Left lung (tissue), 4 donors: ENCODE measurements at regions not wholly inside any gene's neighbourhood (a gene's known extent, or its start where the extent isn't known, plus 50 kb on each side); places are given as distances from the start of the nearest gene placed in this dataset.

Experiments used
- ATAC-seq: fragments of 200-7000 bp; cut with Tn5 transposase; one replicate; pipeline ENCODE4 v1.9.1; 2020; ENCODE audit warnings: moderate library complexity
- DNase-seq, 4 donors: peaks; one replicate each; pipeline ENCODE4 v3.0.0-alpha.2; 2013 to 2020
- H3K27ac ChIP-seq, 2 donors: fragments of 200-600 bp; sonication (generic) in 1 of 2; one replicate each; pipeline versions ENCODE4 v1.5.0 to v1.8.0; 2020 to 2021
- H3K27me3 ChIP-seq, 2 donors: fragments of 200-600 bp; sonication (generic) in 1 of 2; one replicate each; pipeline versions ENCODE4 v1.5.0 to v1.8.0; 2020 to 2021
- H3K36me3 ChIP-seq, 2 donors: fragments of 200-600 bp; sonication (generic) in 1 of 2; one replicate each; pipeline versions ENCODE4 v1.5.0 to v1.8.0; 2020 to 2021
- H3K4me1 ChIP-seq, 2 donors: fragments of 200-600 bp; one replicate each; pipeline ENCODE4 v1.8.0; 2021
- H3K4me3 ChIP-seq, 2 donors: fragments of 200-600 bp; sonication (generic) in 1 of 2; one replicate each; pipeline versions ENCODE4 v1.5.0 to v1.8.0; 2020 to 2021; ENCODE audit warnings: mild to moderate bottlenecking in 1 of 2
- H3K9me3 ChIP-seq, 2 donors: fragments of 200-600 bp; sonication (generic) in 1 of 2; one replicate each; pipeline versions ENCODE4 v1.5.0 to v1.8.0; 2020 to 2021
- intact Hi-C, 2 donors: fragments of 100-400 bp; cut with DNase I; formaldehyde crosslinking; loops; one replicate each; pipeline versions ENCODE4 v1.11.2 to v1.14.2; 2022
- TF ChIP-seq, protein P1 (sequence below), 2 donors: fragments of 200-600 bp; sonication (generic) in 1 of 2; IDR thresholded peaks; one replicate each; pipeline versions ENCODE4 v1.5.0 to v1.8.0; 2021; ENCODE audit warnings: antibody characterized with exemption in 2 of 2
- donor health status: DM: no; HTN: yes; CAD: no.
- donor health status: DM: no; HTN: no; CAD: no.

DNA sequence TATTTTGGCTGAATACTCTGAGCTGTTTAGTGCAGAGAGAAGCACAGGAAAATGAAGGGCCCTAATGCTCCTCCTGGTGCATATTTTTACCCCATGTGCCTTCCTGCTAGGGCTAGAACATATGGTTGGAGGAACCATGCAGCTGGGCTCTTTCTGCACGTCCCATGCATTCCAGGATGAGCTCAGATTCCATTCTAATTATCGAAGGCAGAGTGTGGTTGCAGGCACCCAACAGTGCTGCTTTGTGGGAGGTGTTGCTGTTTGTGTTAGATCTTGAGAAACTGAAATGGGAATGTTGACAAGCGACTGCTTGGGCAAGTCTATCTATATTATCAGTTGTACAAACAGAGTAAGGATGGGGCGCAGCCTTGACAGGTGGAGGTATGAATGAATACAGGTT is 419.5 kb downstream of the DHX35 start:
- no peak for DNase-seq
- intact Hi-C loops, result no loop called here

DNA sequence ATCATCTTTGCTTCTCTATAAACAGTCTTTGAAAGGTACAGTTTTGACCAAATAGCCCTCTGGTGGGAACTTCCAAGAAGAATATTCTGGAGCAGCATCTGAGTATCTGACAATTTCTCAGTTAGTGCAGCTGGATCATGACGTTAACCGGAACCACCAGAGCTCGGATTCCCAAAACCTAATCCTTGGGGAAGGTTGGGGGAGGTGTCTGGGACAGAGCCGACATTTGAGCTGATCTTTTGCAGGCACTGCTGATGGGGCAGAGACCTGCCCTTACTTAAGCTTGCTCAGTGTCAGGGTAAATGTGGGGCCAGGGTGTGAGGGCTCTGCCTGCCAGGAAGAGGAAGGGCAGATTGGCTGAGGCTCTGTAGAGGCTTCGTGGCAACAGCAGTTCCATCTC is 416.6 kb downstream of the DHX35 start:
- no peak overlapping the region for H3K27ac ChIP-seq
- no peak overlapping the region for H3K4me3 ChIP-seq
- TF ChIP-seq, protein P1, sequence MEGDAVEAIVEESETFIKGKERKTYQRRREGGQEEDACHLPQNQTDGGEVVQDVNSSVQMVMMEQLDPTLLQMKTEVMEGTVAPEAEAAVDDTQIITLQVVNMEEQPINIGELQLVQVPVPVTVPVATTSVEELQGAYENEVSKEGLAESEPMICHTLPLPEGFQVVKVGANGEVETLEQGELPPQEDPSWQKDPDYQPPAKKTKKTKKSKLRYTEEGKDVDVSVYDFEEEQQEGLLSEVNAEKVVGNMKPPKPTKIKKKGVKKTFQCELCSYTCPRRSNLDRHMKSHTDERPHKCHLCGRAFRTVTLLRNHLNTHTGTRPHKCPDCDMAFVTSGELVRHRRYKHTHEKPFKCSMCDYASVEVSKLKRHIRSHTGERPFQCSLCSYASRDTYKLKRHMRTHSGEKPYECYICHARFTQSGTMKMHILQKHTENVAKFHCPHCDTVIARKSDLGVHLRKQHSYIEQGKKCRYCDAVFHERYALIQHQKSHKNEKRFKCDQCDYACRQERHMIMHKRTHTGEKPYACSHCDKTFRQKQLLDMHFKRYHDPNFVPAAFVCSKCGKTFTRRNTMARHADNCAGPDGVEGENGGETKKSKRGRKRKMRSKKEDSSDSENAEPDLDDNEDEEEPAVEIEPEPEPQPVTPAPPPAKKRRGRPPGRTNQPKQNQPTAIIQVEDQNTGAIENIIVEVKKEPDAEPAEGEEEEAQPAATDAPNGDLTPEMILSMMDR (IDR thresholded peaks at IDR 0.05), result no peak
- H3K27me3 ChIP-seq, result no peaks in the 10 kb centered on the region
- intact Hi-C loops, result no loop called here
- no peak for ATAC-seq
- no peaks in the 10 kb centered on the region for H3K4me1 ChIP-seq
- no peak for DNase-seq
- H3K36me3 ChIP-seq, result no peaks in the 10 kb centered on the region
- H3K9me3 ChIP-seq, result no peaks in the 10 kb centered on the region

More for the DNA sequence above, 419.5 kb downstream of the DHX35 start:
- no peaks in the 10 kb centered on the region for H3K27me3 ChIP-seq
- H3K36me3 ChIP-seq, result no peaks in the 10 kb centered on the region
- H3K4me1 ChIP-seq, result no peaks in the 10 kb centered on the region
- H3K27ac ChIP-seq, result no peak overlapping the region
- H3K4me3 ChIP-seq, result no peak overlapping the region
- no peaks in the 10 kb centered on the region for H3K9me3 ChIP-seq
- TF ChIP-seq, protein P1 (IDR thresholded peaks at IDR 0.05), result no peak
- ATAC-seq, result no peak

DNA sequence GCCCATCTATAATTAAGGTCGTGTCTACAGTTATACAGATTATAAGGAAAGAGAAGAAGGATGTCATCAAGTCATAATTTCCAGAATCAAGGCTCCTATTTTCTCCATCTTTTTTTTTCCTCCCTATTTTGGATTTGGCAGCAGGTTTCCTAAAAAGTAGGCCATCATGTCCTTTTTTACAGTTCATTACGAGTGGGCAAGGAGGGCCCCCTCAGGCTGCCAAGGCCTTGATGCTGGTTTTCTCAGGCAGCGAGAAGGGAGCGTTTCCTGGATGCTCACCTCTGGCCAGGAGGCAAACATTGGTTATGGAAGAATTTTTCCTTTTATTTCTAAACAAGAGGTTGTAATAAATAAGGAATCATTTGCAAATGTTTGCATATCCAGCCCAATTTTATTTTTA is 414.6 kb downstream of the DHX35 start:
- DNase-seq, result no peak
- H3K27me3 ChIP-seq, result no peaks in the 10 kb centered on the region

DNA sequence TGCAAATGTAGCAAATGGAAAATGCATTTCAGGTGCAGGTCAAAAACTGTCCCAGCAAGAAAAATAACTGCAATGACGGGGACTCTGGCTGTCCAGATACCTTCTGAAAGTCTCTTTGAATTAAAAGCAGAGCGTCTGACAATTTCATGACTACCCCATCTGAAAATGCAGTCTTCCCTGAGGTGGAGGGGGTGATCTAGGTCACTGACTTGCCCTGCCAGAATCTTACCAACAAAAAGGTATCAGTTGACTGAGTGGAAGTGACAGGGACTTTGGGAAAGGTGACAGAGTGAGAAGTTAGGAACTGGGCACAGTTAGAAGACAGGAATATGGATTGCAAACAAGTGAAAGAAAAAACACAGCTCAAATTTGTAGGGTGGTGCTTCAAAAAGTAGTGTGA is 402.2 kb downstream of the DHX35 start:
- Histone ChIP-seq H3K27me3 (no peaks in the 10 kb centered on the region), H3K4me1 (no peaks in the 10 kb centered on the region), H3K9me3 (no peaks in the 10 kb centered on the region), H3K36me3 (no peaks in the 10 kb centered on the region), H3K27ac (no peak overlapping the region), H3K4me3 (no peak overlapping the region)
- intact Hi-C loops, result no loop called here
- DNase-seq (no peak), ATAC-seq (no peak)
- TF ChIP-seq, protein P1 (IDR thresholded peaks at IDR 0.05), result no peak

More for the DNA sequence above, 414.6 kb downstream of the DHX35 start:
- TF ChIP-seq, protein P1 (IDR thresholded peaks at IDR 0.05), result no peak
- no peak overlapping the region for H3K27ac ChIP-seq
- H3K36me3 ChIP-seq, result no peaks in the 10 kb centered on the region
- no peaks in the 10 kb centered on the region for H3K4me1 ChIP-seq
- H3K4me3 ChIP-seq, result no peak overlapping the region
- intact Hi-C loops, result no loop called here
- no peak for ATAC-seq
- H3K9me3 ChIP-seq, result no peaks in the 10 kb centered on the region

DNA sequence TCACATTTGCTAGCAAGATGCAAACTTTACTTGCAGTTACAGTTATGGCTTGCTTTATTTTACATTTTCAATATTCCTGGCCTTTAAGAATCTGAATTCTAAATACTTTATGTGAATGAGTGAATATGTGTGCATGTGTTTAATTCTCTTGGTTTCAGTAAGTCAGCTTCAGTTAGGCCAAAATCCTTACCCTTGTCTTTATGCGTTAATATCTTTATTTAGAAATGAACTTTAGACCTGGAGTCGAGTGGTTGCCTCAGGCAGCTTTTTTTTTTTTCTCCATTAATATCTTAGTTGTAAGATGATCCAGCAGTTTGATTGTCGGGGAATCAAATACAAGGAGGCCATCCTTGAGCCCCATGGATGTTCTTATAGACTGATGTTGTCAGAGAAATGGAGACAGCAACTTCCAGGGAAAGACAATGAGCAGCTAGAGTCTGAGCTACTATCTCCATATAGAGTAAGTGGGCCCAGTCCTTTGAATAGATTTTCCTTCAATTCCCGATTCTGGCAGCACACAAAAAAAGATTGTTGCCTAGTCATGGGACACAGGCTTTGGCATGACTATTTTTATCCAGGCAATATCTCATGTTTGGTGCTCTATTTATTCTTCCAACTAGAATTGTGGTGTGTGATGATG is 398.0 kb downstream of the DHX35 start:
- no peaks in the 10 kb centered on the region for H3K36me3 ChIP-seq
- no peak overlapping the region for H3K27ac ChIP-seq
- H3K9me3 ChIP-seq, result no peaks in the 10 kb centered on the region
- no peak for ATAC-seq
- H3K27me3 ChIP-seq, result no peaks in the 10 kb centered on the region
- H3K4me3 ChIP-seq, result no peak overlapping the region
- DNase-seq, result no peak
- intact Hi-C loops, result no loop called here
- TF ChIP-seq, protein P1 (IDR thresholded peaks at IDR 0.05), result no peak
- peaks cover 0 to 5% of the 10 kb centered on the region in 2 donors for H3K4me1 ChIP-seq
